A549 (cell line): ENCODE measurements at regions not wholly inside any gene's neighbourhood (a gene's known extent, or its start where the extent isn't known, plus 50 kb on each side); places are given as distances from the start of the nearest gene placed in this dataset.

Source experiments
- ATAC-seq, 2 experiments: fragments of 200-7000 bp in 1 of 2; fragments of >200 bp in 1 of 2; cut with Nextera tagmentation in 1 of 2; cut with Tn5 transposase in 1 of 2; 3 replicates each; pipeline versions ENCODE4 v1.8.0 to v1.9.1; 2018 to 2020; ENCODE audit warnings: mild to moderate bottlenecking in 1 of 2, moderate library complexity in 1 of 2
- CTCF ChIA-PET: fragments of 300-600 bp; sonication (Branson Sonifier 250); formaldehyde crosslinking; extraction: SDS; loops from one replicate; lab custom pipeline; 2021; ENCODE audit warnings: antibody characterized with exemption, inconsistent platforms; lab: Yijun Ruan, JAX
- POLR2A ChIA-PET: fragments of 350-600 bp; formaldehyde crosslinking; extraction: SDS; loops from one replicate; lab custom pipeline; 2021; ENCODE audit warnings: antibody characterized with exemption, inconsistent platforms; lab: Yijun Ruan, JAX
- DNase-seq, 2 experiments: peaks; one replicate each; pipeline versions ENCODE4 v3.0.0 to v3.0.0-alpha.2; 2011 to 2016; ENCODE audit warnings: low read depth in 1 of 2, low spot score in 1 of 2
- FAIRE-seq: peaks from 2 replicates; lab custom pipeline; 2011; peaks lifted over from hg19 to GRCh38; lab: Jason Lieb, UNC
- H3K27ac ChIP-seq, 2 experiments: fragments of >200 bp; sonication (Bioruptor Twin); formaldehyde crosslinking; 3 replicates each; pipeline ENCODE4 v1.5.1; 2016 to 2017
- H3K4me1 ChIP-seq: fragments of >200 bp; sonication (Bioruptor Twin); formaldehyde crosslinking; 3 replicates; pipeline ENCODE4 v1.6.1; 2016
- H3K4me2 ChIP-seq: fragments of >200 bp; sonication (Bioruptor Twin); formaldehyde crosslinking; 3 replicates; pipeline ENCODE4 v1.6.1; 2016
- H3K4me3 ChIP-seq: fragments of >200 bp; sonication (Bioruptor Twin); formaldehyde crosslinking; 3 replicates; pipeline ENCODE4 v1.5.1; 2016
- H3K9me3 ChIP-seq: fragments of >200 bp; sonication (Bioruptor Twin); formaldehyde crosslinking; 3 replicates; pipeline ENCODE4 v1.6.1; 2016
- BCL3 ChIP-seq: fragments of >200 bp; sonication (Bioruptor Twin); formaldehyde crosslinking; IDR thresholded peaks from 3 replicates; pipeline ENCODE4 v1.6.1; 2016
- BHLHE40 ChIP-seq: IDR thresholded peaks from 2 replicates; pipeline ENCODE4 v1.6.1; 2012; ENCODE audit warnings: low read depth, low read length, inconsistent platforms
- CBX2 ChIP-seq: fragments of 200-600 bp; sonication (generic); IDR thresholded peaks from 2 replicates; pipeline ENCODE4 v1.6.1; 2016; ENCODE audit warnings: low read depth, mild to moderate bottlenecking, borderline replicate concordance
- CEBPB ChIP-seq, 2 experiments: fragments of >200 bp in 1 of 2; sonication (Bioruptor Twin) in 1 of 2; formaldehyde crosslinking in 1 of 2; IDR thresholded peaks; 2 replicates each; pipeline ENCODE4 v1.6.1; 2012 to 2016
- EHF ChIP-seq: fragments of 250-450 bp; sonication (Bioruptor Pico); IDR thresholded peaks from 2 replicates; pipeline ENCODE4 v1.5.0; 2020; ENCODE audit warnings: mild to moderate bottlenecking
- ELK1 ChIP-seq: fragments of 150-350 bp; IDR thresholded peaks from 2 replicates; pipeline ENCODE4 v1.6.1; 2014; ENCODE audit warnings: low read depth, mild to moderate bottlenecking, low read length
- FOSB ChIP-seq: fragments of 250-450 bp; sonication (Bioruptor Pico); IDR thresholded peaks from 2 replicates; pipeline ENCODE4 v1.5.0; 2020; ENCODE audit warnings: mild to moderate bottlenecking, moderate library complexity
- FOXS1 ChIP-seq: fragments of 250-450 bp; sonication (Bioruptor Pico); IDR thresholded peaks from 2 replicates; pipeline ENCODE4 v1.5.0; 2020; ENCODE audit warnings: mild to moderate bottlenecking, moderate library complexity
- GATA3 ChIP-seq: IDR thresholded peaks from 2 replicates; pipeline ENCODE4 v1.6.1; 2012; ENCODE audit warnings: borderline replicate concordance
- HDAC2 ChIP-seq: fragments of 200-600 bp; sonication (generic); IDR thresholded peaks from 2 replicates; pipeline ENCODE4 v1.6.1; 2016
- HMGXB4 ChIP-seq: fragments of 250-450 bp; sonication (Bioruptor Pico); IDR thresholded peaks from 2 replicates; pipeline ENCODE4 v1.5.0; 2021; ENCODE audit warnings: mild to moderate bottlenecking, moderate library complexity, borderline replicate concordance
- JUNB ChIP-seq: fragments of >200 bp; sonication (Bioruptor Twin); formaldehyde crosslinking; IDR thresholded peaks from 2 replicates; pipeline ENCODE4 v1.6.1; 2016
- KDM5A ChIP-seq: fragments of 200-600 bp; sonication (generic); IDR thresholded peaks from 2 replicates; pipeline ENCODE4 v1.6.1; 2016; ENCODE audit warnings: antibody characterized with exemption, mild to moderate bottlenecking
- MAFK ChIP-seq: fragments of 450-650 bp; IDR thresholded peaks from 2 replicates; pipeline ENCODE4 v1.6.1; 2014; ENCODE audit not compliant: partially characterized antibody
- MYC ChIP-seq: IDR thresholded peaks from 2 replicates; pipeline ENCODE4 v1.6.1; 2012; ENCODE audit warnings: mild to moderate bottlenecking, inconsistent platforms, low read length, improper control_type of control experiment, borderline replicate concordance
- NFE2L2 ChIP-seq: fragments of 150-350 bp; conservative IDR thresholded peaks from 2 replicates; pipeline ENCODE4 v1.6.1; 2014; ENCODE audit warnings: low read length
- NPAS2 ChIP-seq: fragments of 250-450 bp; sonication (Bioruptor Pico); IDR thresholded peaks from 2 replicates; pipeline ENCODE4 v1.8.0; 2022; ENCODE audit warnings: mild to moderate bottlenecking, moderate library complexity, borderline replicate concordance
- SMC3 ChIP-seq: fragments of >200 bp; sonication (Bioruptor Twin); formaldehyde crosslinking; IDR thresholded peaks from 3 replicates; pipeline ENCODE4 v1.6.1; 2018; ENCODE audit warnings: inconsistent platforms
- SREBF2 ChIP-seq: fragments of 450-650 bp; IDR thresholded peaks from 2 replicates; pipeline ENCODE4 v1.6.1; 2014; ENCODE audit warnings: mild to moderate bottlenecking, moderate library complexity
- TP53 ChIP-seq: fragments of 250-450 bp; sonication (Bioruptor Pico); IDR thresholded peaks from 2 replicates; pipeline ENCODE4 v1.5.0; 2021; ENCODE audit warnings: mild to moderate bottlenecking, moderate library complexity
- ZFP36 ChIP-seq: fragments of 450-650 bp; IDR thresholded peaks from 2 replicates; pipeline ENCODE4 v1.6.1; 2014; ENCODE audit warnings: borderline replicate concordance; ENCODE audit not compliant: partially characterized antibody
- ZNF302 ChIP-seq: fragments of 250-450 bp; sonication (Bioruptor Pico); IDR thresholded peaks from 2 replicates; pipeline ENCODE4 v1.9.0; 2021; ENCODE audit warnings: inconsistent platforms, mild to moderate bottlenecking, moderate library complexity
- WGBS: methylation state at CpG from one replicate; pipeline ENCODE4 v1.1.6; 2017; ENCODE audit errors: missing lambda C conversion rate; 5-methylcytosine and 5-hydroxymethylcytosine counted together

GRCh38 chr2:78601113-78601512, 424.4 kb upstream of the REG3G start:
- Histone ChIP-seq H3K4me3 (no peak overlapping the region), H3K27ac (no peak overlapping the region), H3K4me2 (no peak overlapping the region), H3K4me1 (no peaks in the 10 kb centered on the region), H3K9me3 (0 out of 3 replicates have a peak, but pooled peaks cover 2% of the 10 kb centered on the region)
- TF ChIP-seq SMC3: no peak
- TF ChIP-seq FOSB (CRISPR knock-in tag): no peak
- no peak for TF ChIP-seq ZFP36
- no peak for TF ChIP-seq NPAS2 (CRISPR knock-in tag)
- TF ChIP-seq TP53 (CRISPR knock-in tag): no peak
- TF ChIP-seq BHLHE40: no peak
- no peak for TF ChIP-seq KDM5A
- TF ChIP-seq ELK1: no peak
- no peak for TF ChIP-seq CEBPB (IDR thresholded peaks at IDR 0.05)
- TF ChIP-seq FOXS1 (CRISPR knock-in tag): no peak
- no peak for TF ChIP-seq HDAC2
- TF ChIP-seq BCL3: no peak
- 0% methylated on average over 1 of the region's 1 CpG for WGBS
- no peak for DNase-seq
- POLR2A ChIA-PET: no interaction called here
- CTCF ChIA-PET: no interaction called here
- ATAC-seq: no peak
- FAIRE-seq: no peak

- no peak overlapping the region for H3K4me3 ChIP-seq
- WGBS: 50% methylated on average over 4 of the region's 4 CpGs
- no peak for FAIRE-seq
- H3K4me1 ChIP-seq: no peaks in the 10 kb centered on the region
- H3K9me3 ChIP-seq: 0 out of 3 replicates have a peak, but pooled peaks cover 2% of the 10 kb centered on the region
- H3K27ac ChIP-seq: no peak overlapping the region
- DNase-seq: no peak
- ChIA-PET CTCF (interaction anchor here (0.6 to 0.8 kb wide), 2 partner anchors 15 to 687 kb away, joined by 3 to 4 read pairs; no protein-coding TSS in a partner anchor), POLR2A (no interaction called here)
- peak; percentile 58 for TF ChIP-seq MAFK
- no peak for TF ChIP-seq SREBF2
- no peak overlapping the region for H3K4me2 ChIP-seq
- no peak for ATAC-seq
Observed at GRCh38 chr2:78602862-78603261, 422.6 kb upstream of the REG3G start.

GRCh38 chr2:78606895-78607294, 418.6 kb upstream of the REG3G start:
- Histone ChIP-seq H3K27ac (no peak overlapping the region), H3K4me2 (no peak overlapping the region), H3K9me3 (no peaks in the 10 kb centered on the region), H3K4me1 (no peaks in the 10 kb centered on the region), H3K4me3 (no peak overlapping the region)
- ChIA-PET POLR2A (no interaction called here), CTCF (no interaction called here)
- TF ChIP-seq MAFK: peak; percentile 23
- TF ChIP-seq ZNF302 (CRISPR knock-in tag): no peak
- ATAC-seq: no peak
- 4% methylated on average over 2 of the region's 2 CpGs for WGBS
- DNase-seq: no peak
- FAIRE-seq: no peak

- FAIRE-seq (no peak), DNase-seq (no peak), ATAC-seq (no peak)
- ChIA-PET CTCF (no interaction called here), POLR2A (no interaction called here)
- peaks cover 6% of the 10 kb centered on the region; the same call in 1 of the 3 replicates for H3K9me3 ChIP-seq
- no peak overlapping the region for H3K4me3 ChIP-seq
- no peak overlapping the region for H3K4me2 ChIP-seq
- TF ChIP-seq MYC (no peak), CBX2 (no peak), JUNB (no peak), TP53 (CRISPR knock-in tag) (no peak), GATA3 (no peak), HMGXB4 (CRISPR knock-in tag) (no peak), FOXS1 (CRISPR knock-in tag) (no peak), ZFP36 (no peak), EHF (no peak), BCL3 (no peak), KDM5A (no peak), NFE2L2 (no peak), NPAS2 (CRISPR knock-in tag) (no peak)
- 0% methylated on average over 1 of the region's 1 CpG for WGBS
- no peak overlapping the region for H3K27ac ChIP-seq
- H3K4me1 ChIP-seq: no peaks in the 10 kb centered on the region
Observed at GRCh38 chr2:78614726-78615125, 410.8 kb upstream of the REG3G start.
